HG02938 (cell line): ENCODE measurements at regions not wholly inside any gene's neighbourhood (a gene's known extent, or its start where the extent isn't known, plus 50 kb on each side); places are given as distances from the start of the nearest gene placed in this dataset.

Source experiments
- ATAC-seq: cut with Tn5 transposase; IDR thresholded peaks from one replicate; pipeline ENCODE4 v1.9.1; 2021; ENCODE audit warnings: mild to moderate bottlenecking, moderate library complexity; ENCODE audit not compliant: unreplicated experiment

DNA sequence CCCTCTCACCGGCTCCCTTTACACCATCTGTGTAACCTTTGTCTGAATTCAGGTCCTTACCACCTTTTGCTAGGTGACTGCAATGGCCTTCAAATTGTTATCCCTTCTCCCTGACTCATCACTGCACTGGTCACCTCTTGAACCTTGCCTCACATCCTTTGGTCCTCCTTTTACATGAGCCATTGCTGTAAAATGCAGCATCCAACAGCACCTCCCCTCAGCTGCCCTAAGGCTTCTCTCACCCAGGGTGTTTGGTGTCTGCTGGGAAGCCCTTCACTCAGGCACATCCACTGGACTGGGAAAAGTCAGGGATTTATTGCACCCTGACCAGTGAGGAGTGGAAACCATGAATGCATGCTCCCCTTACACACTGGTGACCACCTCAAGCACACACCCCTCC is 192.5 kb upstream of the GATB start:
- ATAC-seq, result no peak

DNA sequence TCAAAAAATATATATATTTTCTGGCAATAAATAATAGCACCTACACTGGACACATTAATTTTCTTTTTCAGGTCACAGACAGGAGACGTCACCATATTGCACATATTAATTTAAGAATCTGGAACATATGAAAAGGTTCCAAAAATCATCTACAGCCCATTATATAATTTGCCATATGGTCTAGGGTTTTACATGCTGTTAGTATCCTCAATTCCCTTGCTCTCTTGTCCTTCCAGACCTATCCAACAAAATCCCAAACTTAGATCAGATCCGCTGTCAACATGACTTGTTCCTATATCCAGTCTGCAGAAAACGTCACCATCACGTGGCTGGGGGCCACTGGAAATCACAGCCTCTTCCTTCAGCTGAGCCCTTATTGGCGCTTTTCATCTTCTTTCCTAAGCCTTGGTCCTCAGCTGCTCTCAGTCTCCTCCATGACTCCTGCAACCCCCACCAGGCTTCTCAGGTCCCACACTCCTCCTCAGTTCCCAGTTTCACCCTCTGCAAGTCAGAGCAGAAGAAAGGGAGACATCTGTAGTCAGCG is 192.0 kb upstream of the GATB start:
- no peak for ATAC-seq

DNA sequence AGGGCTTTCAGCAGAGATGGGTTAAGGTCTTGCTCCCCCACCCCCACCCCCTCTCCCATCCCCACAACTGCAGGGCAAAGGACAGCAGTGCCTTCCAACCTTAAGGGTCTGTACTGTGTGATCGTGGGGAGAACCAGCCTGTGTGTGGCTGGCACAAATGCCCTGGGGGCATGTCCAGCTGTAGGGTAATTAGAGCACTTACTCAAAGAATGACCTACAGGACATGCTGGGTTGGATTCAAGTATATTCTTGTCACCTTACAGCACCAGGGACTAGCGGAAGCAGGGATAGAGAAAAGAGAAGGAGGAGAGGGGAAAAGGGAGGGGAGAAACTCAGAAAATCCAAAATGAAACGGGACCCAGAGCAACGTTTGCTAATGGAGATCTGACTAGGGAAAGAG is 191.3 kb upstream of the GATB start:
- no peak for ATAC-seq

DNA sequence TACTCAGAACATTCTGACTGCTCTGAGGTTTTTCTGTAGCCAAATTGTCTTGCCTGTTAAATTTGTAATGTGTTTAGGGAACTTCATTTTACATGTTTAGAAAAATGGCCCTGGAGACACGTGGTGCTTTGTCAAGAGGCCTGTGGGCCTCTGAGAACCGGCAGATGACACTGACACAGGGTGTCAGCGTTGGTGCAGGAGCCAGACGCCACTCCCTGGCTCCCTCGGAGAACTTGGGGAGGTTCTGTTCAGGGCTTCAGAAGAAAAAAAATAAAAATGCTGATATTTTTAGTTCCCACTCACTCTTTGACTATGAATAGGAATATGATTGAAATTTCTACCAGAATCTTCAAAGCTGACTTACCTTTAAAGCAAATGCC is 190.9 kb upstream of the GATB start:
- ATAC-seq, result no peak

DNA sequence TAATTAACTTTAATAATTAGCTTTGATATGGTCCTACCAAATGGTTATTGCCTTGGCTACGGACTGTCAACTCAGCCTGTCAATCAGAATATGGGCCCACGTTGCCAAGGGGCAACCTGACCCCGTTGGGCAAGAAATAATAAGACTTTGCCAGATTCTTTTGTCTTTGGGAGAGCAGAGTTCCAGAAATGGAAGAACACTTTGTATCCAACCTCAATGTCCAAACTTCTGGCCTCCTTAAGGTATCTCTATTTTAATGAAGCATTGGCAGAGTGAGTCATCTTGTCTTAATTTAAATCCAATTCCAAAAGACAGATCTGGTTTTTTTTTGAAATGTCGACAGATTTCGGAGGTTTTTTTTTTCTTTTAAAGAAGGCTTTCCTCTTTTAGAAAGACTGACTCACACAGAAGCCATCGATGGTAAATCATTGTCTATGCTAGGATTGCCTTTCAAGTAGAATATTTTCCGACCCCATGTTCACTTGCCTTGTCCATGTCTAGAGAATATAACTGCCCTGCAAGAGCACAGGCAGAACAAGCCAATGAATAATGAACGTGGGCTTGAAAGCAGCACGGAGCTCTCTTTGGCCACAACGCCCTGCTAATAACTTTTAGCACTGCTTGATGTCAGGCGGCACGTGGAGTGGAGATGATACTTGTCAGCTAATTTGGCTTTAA is 190.3 kb upstream of the GATB start:
- no peak for ATAC-seq

DNA sequence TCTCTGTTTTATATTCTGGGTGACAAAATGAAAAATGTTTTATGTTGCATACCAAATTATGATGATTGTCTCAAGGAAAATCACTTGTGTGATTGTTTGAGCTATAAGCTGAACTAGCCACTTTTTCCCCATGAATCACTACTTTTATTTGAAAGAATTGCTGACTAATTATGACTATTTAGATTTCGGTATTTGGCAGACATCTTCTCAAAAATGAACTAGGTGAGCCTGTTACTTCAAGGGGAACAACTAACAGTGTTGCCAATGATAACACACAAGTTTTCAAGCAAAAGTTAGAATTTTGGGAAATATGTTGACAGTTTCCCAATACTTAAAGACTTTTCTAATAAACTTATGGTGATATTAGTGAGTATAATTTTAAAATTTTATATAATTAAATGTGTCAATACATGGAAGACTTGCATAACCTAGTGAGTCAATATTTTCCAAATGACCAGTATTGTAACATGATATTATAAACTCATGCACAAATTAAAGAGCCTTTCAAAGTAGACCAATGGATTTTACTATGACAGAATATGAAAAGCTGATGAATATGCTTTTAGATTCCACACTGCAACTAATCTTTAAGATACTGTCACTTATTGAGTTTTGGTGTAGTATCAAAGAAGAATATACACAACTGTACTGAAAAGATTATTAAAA is 187.7 kb upstream of the GATB start:
- ATAC-seq, result no peak

DNA sequence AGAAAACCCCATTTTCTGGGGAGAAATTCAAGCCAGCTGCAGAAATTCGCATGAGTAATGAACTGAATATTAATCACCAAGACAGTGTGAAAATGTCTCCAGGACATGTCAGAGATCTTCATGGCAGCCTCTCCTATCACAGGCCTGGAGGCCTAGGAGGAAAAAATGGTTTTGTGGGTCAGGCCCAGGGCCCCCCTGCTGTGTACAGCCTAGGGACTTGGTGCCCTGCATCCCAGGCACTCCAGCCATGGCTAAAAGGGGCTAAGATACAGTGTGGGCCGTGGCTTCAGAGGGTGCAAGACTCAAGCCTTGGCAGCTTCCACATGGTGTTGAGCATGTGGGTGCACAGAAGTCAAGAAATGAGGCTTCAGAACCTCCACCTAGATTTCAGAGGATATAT is 185.9 kb upstream of the GATB start:
- no peak for ATAC-seq

DNA sequence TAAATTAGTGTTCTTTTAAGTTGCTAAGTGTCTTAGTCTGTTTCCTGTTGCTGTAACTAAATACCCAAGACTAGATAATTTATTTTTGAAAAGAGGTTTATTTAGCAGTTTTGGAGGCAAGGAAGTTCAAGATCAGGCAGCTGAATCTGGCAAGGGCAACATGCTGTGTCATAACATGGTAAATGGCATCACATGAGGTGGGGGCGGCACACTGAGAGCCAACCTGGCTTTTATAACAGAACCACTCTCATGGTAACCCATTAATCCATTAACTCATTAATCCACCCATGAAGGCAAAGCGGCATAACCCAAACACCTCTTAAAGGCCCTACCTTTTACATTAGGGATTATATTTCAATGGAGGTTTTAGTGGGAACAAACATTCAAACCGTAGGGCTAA is 182.2 kb upstream of the GATB start:
- ATAC-seq, result no peak

DNA sequence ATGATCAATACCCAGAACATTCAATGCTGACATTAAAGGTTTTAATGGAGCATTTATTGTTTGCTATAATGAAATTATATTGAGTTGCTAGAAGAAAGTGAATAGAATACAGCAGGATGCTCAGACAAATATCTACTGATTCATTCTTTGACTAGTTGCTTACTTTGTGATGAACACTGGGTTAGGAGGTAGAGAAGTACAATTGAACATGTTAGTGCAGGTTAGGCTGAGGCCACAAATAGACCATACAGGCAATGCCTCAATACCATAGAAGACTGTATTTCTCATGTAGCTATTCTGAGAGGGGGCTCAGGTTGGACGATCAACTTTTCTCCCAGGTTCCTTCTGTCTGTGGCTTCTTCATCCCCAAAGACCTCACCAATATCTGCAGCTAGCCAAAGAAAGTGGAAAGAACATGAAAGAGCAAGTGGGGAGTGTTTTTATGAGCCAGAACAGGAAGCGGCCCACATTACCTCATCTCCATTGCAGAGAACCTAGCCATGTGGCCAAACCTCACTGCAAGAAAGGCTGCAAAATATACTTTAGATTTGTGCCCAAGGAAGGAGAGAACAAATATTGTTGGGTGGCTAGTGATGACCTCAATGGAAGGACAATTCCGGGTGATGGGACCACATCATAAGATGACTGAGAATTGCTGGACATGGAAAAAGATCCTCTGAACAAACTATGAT is 180.3 kb upstream of the GATB start:
- no peak for ATAC-seq

DNA sequence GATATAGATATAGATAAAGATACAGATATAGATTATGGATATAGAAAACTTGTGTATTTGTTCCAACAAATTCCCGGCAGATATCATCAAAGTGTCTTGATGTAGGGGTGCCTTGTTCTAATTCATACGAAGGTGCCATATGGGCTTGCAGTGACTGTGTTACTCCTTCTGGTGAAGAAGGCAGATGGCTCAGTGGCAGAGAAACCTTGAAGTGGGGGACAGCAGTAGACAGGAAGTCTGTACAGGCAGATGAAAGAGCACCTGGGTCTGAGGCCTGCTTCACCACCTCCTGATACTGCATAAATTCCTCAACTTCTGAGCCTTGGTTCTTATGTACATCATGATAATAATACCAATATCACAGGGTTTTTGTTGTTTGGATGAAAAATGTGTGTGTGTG is 179.5 kb upstream of the GATB start:
- ATAC-seq, result no peak

DNA sequence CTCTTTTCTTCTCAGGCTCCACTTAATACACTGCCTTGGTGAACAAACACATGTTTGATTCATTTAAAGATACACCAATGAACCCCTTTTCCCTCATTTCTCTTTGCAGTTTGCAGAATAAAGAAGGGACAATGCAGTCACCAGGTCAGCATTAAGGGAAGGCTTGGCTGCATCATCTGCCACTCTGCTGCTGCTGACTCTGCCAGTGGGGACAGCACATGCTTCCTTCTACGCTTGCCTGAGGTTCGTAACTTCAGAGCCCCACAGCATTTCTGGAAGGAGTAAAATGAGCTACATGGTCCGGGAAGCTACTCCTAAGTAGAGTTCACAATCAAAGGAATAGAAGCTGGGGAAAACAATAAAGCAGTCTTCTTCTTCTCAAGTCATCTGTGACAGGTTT is 178.9 kb upstream of the GATB start:
- no peak for ATAC-seq

DNA sequence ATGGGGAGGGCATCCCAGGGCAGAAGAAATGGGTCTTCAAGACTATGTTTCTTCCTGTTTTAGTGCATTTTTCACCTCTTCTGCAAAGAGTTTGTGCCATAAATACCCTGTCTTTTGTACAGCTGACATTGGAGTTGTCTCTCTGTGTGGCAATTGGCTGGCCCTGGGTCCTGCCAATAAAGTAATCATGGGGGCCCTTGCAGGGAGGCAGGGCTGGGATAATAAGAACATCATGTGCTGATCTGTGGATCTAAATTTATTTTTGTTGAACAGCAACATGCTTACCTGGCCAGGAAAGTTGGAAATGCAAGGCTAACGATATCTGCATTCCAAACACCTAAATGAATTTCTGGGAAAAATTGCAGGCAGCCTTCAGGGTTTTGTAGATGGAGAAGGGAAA is 174.6 kb upstream of the GATB start:
- no peak for ATAC-seq

DNA sequence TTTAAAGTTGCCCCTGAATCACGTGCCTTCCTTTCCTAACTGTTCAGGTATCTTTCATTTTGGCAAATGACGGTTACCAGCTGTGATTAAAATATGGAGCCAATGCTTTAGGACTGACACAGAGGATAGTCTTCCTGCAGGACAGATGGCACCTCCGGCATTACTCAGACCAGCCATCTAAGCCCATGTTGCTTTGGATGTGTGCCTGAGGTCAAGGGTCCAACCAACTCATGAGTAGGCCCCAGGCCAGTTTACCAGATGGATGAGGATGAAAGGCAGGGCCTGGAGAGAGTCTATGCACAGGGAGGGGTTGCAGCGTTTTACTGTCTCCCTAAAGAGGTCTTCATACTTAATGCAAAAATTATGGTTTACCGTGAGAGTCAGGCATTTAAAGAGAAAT is 174.0 kb upstream of the GATB start:
- no peak for ATAC-seq

DNA sequence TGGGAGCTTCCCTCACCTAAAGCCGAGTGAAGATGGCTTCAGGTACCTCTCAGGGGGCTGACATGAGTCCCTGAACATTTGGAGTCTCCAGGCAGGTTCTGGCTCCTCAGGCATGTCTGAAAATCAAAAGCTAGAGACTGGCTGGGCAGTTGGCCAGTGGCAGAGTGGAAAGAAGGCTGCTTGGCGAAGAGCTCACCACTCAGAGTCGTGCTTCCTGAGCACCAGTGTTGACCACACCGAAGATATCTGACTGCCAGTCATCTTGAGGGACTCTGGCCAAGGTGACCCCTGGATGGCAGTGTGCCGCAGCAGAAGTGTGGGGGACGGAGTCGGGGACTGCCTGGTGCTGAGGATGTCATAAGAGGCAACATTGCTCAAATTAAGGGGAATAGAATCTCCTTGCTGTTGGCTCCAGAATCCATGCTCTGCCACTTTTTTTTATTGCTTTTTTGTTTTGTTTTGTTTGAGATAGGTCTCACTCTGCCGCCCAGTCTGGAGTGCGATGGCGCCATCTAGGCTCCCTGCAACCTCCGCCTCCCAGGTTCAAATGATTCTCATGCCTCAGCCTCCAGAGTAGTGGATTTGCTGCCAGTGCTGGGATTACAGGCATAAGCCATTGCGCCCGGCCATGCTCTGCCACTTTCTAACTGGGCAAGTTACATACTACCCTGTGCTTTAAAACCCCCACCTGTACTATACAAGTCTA is 172.5 kb upstream of the GATB start:
- no peak for ATAC-seq

DNA sequence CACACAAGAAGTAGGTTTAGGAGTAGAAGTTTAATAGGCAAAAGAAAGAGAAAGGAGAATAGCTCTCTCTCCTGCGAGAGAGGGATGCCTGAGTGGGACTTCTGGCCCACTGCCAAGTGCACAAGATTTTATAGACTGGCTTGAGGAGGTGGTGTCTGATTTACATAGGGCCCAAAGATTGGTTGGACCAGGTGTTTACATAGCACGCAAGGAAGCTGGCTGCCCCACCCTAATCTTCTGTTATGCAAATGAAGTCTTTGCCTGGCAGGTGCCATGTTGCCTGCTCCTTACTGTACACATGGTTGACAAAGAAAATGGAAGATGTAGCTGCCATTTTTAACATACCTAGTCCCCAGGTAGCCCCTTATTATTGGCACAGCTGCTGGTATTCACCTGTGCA is 170.8 kb upstream of the GATB start:
- no peak for ATAC-seq

DNA sequence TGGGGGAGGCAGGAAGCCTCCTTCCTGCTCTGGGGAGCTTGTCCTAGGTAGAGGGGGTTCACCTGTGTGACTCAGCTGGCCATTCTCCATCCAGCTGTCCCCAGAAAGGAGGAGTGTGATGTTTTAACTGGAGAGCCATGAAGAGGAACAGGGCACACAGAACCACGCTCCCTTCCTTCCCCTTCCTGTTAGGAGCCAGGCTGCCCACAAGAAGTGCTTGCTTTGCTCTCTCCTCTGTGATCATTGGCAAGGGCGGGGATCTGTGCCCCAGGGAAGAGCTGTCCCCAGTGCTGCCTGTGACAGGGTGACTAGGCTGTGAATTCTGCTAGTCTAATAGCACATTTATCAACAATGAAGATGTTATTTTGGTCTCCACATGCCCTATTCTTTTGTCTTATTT is 169.6 kb upstream of the GATB start:
- ATAC-seq, result no peak

DNA sequence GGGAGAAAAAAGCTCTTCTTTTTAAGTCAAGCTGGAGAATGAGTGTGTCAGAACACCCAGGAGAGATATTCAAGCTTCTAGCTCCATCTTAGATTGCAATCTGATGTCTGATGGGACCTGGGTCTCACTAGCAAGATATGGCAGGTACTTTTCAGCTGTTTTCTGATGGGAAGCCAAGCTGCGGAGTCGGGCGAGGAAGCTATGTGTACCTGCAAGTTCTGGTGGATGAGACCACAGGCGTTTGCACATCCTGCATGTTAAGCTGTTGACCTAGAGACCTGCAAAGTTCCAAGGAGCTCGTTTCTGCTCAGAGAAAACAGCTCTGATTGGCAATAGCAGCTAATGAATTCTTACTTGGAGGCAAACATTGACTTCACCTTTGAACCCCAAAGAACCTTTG is 167.3 kb upstream of the GATB start:
- no peak for ATAC-seq

DNA sequence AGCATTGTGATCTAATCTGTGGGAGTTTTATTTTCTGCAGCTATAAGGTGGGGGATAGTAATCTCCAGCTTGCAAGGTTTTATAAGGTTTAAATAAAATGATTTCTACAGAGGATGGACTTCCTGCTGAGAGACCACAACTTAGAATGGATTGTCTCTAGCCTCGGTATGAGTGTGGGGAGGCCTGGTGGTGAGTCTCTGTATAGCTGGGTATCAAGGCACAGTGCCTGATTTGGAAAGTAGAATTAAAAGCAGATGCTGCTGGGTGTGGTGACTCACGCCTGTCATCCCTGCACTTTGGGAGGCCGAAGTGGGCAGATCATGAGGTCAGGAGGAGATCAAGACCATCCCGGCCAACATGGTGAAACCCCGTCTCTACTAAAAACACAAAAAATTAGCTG is 162.0 kb upstream of the GATB start:
- no peak for ATAC-seq

DNA sequence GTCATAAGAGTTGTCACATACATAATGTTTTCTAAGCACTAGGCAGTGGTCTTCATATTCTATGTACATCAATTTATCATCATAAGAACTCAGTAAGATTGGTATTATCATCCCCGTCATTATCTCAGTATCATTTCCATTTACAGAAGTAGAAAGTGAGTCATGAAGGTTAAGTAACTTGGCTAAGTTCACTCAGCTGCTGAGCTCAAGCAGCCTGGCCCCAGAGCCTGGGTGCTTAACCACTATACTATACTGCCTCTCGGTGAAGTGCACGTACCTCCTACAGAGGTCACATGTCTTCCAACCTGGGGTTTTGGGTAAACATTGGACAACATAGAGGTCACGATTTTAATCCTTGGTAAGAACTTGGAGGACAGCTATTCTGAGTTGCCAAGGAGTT is 161.5 kb upstream of the GATB start:
- ATAC-seq, result no peak

DNA sequence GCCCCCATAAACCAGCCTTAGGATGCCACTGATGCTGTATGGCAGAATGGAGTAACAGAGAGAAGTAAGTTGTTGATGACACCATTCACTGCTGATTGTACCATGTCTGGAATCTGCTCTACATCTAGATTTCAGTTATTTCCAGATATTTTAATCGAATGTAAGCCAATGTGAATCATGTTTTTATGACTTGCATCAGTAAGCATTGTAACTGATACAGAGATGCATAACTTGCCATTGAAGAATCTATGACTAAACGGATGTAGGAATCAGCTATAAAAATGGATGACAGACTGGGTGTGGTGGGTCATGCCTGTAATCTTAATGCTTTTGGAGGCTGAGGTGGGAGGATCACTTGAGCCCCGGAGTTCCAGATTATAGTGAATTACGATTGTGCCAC is 161.0 kb upstream of the GATB start:
- ATAC-seq, result no peak

DNA sequence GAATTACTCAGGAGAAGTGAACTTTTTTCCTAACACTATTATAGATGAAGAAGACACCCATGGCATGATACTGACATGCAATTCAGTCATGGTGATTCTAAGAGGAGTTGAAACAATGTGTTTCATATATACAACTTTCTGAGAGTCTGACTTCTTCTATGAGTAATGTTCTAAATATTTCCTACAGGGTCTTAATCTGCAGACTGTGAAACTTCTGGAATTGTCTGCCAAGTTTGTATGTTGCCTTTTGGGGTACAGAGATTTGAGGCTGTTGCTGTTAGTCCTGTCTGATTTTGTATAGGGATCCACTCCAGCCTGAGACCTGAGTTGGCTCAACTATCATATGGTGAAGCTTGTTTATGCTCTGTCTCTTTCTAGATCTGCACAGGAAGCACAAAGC is 160.6 kb upstream of the GATB start:
- ATAC-seq, result no peak
